ENCODE measurements at regions not wholly inside any gene's neighbourhood (a gene's known extent, or its start where the extent isn't known, plus 50 kb on each side); places are given as distances from the start of the nearest gene placed in this dataset.

DNA sequence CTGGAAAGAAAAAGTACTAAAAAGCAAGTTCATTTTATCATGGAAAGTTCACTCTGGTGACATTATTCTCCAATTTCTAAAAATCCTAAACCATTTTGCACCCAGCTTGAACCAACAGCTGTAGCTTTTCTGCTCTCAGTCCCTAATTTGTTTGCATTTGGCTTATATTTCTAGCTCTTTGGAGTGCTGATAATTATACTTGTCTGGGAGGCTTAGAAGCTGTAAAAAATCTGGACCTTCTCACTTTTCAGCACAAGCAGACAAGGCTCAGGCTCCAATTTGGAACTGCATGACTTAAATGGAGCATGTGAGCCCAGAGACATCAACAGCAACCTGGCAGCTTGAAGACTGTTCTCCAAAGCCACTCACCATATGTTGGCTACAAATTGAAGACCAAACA lies 170.9 kb upstream of the PCDH18 start:
- Histone ChIP-seq H3K9me3 (peaks cover 0 to 13% (median 3%) of the 10 kb centered on the region in 8 donors), H3K4me1 (peaks cover 0 to 6% (median 0%) of the 10 kb centered on the region in 6 donors), H3K27ac (peak overlapping the region in 2 of 8 donors; percentile 3 to 12), H3K27me3 (replicated peaks in 1 of 7) (no peaks in the 10 kb centered on the region), H3K4me3 (no peak overlapping the region), H3K36me3 (no peaks in the 10 kb centered on the region)
- TF ChIP-seq POLR2A (IDR thresholded peaks at IDR 0.05): no peak
- TF ChIP-seq, protein P1, sequence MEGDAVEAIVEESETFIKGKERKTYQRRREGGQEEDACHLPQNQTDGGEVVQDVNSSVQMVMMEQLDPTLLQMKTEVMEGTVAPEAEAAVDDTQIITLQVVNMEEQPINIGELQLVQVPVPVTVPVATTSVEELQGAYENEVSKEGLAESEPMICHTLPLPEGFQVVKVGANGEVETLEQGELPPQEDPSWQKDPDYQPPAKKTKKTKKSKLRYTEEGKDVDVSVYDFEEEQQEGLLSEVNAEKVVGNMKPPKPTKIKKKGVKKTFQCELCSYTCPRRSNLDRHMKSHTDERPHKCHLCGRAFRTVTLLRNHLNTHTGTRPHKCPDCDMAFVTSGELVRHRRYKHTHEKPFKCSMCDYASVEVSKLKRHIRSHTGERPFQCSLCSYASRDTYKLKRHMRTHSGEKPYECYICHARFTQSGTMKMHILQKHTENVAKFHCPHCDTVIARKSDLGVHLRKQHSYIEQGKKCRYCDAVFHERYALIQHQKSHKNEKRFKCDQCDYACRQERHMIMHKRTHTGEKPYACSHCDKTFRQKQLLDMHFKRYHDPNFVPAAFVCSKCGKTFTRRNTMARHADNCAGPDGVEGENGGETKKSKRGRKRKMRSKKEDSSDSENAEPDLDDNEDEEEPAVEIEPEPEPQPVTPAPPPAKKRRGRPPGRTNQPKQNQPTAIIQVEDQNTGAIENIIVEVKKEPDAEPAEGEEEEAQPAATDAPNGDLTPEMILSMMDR (IDR thresholded peaks at IDR 0.05 in 8 of 11, conservative IDR thresholded peaks at IDR 0.05 in 3 of 11): no peak
- TF ChIP-seq POLR2AphosphoS5 (IDR thresholded peaks at IDR 0.05): no peak
- intact Hi-C loops (cut with DNase I; ENCODE audit: low total_unique reads): no loop called here
- DNase-seq: no peak

DNA sequence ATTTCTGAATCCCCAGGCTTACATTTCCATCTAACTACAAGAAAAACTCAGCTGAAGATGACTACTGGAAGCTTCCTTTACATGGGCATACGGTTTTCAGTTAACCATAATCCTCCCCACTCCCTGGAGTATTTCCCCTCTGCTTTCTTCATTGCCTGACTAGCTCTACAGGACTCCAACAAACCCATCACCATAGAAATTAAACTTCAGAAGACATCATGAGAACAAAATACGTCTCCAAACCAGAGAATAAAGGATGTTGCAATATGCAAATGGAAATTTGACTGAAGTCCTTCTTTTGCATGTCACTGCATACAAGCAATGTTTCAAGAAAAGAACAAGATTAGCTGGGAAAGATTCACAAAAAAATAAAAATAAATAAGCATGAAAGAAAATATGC lies 170.2 kb upstream of the PCDH18 start:
- peaks cover 0 to 6% (median 0%) of the 10 kb centered on the region in 6 donors for H3K4me1 ChIP-seq
- H3K36me3 ChIP-seq: no peaks in the 10 kb centered on the region
- H3K27ac ChIP-seq: no peak overlapping the region
- H3K27me3 ChIP-seq (replicated peaks in 1 of 7): no peaks in the 10 kb centered on the region
- TF ChIP-seq POLR2AphosphoS5 (IDR thresholded peaks at IDR 0.05): no peak
- TF ChIP-seq, protein P1 (IDR thresholded peaks at IDR 0.05 in 8 of 11, conservative IDR thresholded peaks at IDR 0.05 in 3 of 11): no peak
- TF ChIP-seq POLR2A (IDR thresholded peaks at IDR 0.05): no peak
- WGBS, 5 donors: 52 to 68% (median 62%) methylated on average over 2 of the region's 2 CpGs
- intact Hi-C loops (cut with DNase I; ENCODE audit: low total_unique reads): no loop called here
- H3K9me3 ChIP-seq: peaks cover 0 to 13% (median 3%) of the 10 kb centered on the region in 8 donors
- no peak for DNase-seq
- H3K4me3 ChIP-seq: no peak overlapping the region

GRCh38 chr4:137701401-137701800 lies 169.1 kb upstream of the PCDH18 start:
- H3K27ac ChIP-seq: no peak overlapping the region
- WGBS, 5 donors: 85 to 97% (median 93%) methylated on average over 1 of the region's 1 CpG
- TF ChIP-seq POLR2AphosphoS5 (IDR thresholded peaks at IDR 0.05): no peak
- H3K27me3 ChIP-seq (replicated peaks in 1 of 7): no peaks in the 10 kb centered on the region
- peaks cover 0 to 13% (median 3%) of the 10 kb centered on the region in 8 donors for H3K9me3 ChIP-seq
- H3K4me1 ChIP-seq: peaks cover 0 to 6% (median 0%) of the 10 kb centered on the region in 6 donors
- DNase-seq: no peak
- intact Hi-C loops (cut with DNase I; ENCODE audit: low total_unique reads): no loop called here
- no peak overlapping the region for H3K4me3 ChIP-seq
- H3K36me3 ChIP-seq: no peaks in the 10 kb centered on the region

DNA sequence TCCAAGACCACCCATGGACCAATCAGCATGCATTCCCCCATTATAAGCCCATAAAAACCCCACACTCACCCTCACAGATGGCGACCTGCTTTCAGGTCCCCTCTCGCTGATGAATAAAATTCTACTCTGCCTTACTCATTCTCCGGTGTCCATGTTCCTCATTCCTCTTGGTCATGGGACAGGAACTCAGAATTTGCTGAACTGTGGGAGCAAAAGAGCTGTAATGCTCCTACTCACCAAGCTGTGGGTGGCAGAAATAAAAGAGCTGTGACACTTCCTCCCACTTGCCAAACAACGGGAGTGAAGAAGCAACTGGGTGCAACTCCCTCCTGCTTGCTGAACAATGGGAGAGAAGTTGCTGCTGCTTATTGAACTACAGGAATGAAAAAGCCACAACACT lies 168.5 kb upstream of the PCDH18 start:
- WGBS, 5 donors: 75 to 94% (median 90%) methylated on average over 4 of the region's 4 CpGs
- TF ChIP-seq POLR2AphosphoS5 (IDR thresholded peaks at IDR 0.05): no peak
- TF ChIP-seq, protein P1 (IDR thresholded peaks at IDR 0.05 in 8 of 11, conservative IDR thresholded peaks at IDR 0.05 in 3 of 11): no peak
- TF ChIP-seq POLR2A (IDR thresholded peaks at IDR 0.05): no peak
- intact Hi-C loops (cut with DNase I; ENCODE audit: low total_unique reads): no loop called here
- Histone ChIP-seq H3K4me3 (no peak overlapping the region), H3K9me3 (peaks cover 0 to 13% (median 3%) of the 10 kb centered on the region in 8 donors), H3K36me3 (no peaks in the 10 kb centered on the region), H3K27ac (no peak overlapping the region), H3K4me1 (peaks cover 0 to 3% (median 0%) of the 10 kb centered on the region in 6 donors), H3K27me3 (replicated peaks in 1 of 7) (no peaks in the 10 kb centered on the region)
- DNase-seq: no peak

GRCh38 chr4:137700072-137700471 lies 167.8 kb upstream of the PCDH18 start:
- Histone ChIP-seq H3K4me1 (no peaks in the 10 kb centered on the region), H3K36me3 (no peaks in the 10 kb centered on the region), H3K27ac (no peak overlapping the region), H3K9me3 (peaks cover 0 to 13% (median 3%) of the 10 kb centered on the region in 8 donors), H3K27me3 (replicated peaks in 1 of 7) (no peaks in the 10 kb centered on the region), H3K4me3 (no peak overlapping the region)
- WGBS, 5 donors: 44 to 72% (median 57%) methylated on average over 1 of the region's 1 CpG
- TF ChIP-seq, protein P1 (IDR thresholded peaks at IDR 0.05 in 8 of 11, conservative IDR thresholded peaks at IDR 0.05 in 3 of 11): no peak
- TF ChIP-seq POLR2A (IDR thresholded peaks at IDR 0.05): no peak
- no peak for TF ChIP-seq POLR2AphosphoS5 (IDR thresholded peaks at IDR 0.05)
- no peak for DNase-seq
- intact Hi-C loops (cut with DNase I; ENCODE audit: low total_unique reads): no loop called here
